ENCODE measurements at regions not wholly inside any gene's neighbourhood (a gene's known extent, or its start where the extent isn't known, plus 50 kb on each side); places are given as distances from the start of the nearest gene placed in this dataset.

DNA sequence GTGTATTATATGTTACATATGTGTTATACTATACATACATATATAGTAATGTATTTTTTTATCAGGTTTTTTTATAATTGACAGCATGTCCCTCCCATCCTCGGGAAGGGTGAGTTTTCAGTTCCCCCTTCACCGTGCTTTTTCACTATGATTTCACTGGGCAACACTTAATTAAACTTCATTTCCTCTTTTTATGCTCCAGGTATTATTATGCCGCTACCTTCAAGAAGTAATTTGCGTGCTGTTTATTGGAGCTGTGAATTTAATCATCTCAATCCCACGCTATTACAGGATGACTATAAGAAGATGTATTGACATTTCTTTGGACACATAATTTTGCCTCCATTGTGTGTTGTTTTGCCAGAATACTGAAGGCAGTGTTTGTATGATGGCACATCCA, 228.6 kb downstream of the SAMD5 start:
- Histone ChIP-seq H3K9ac (ENCODE audit: low read length in 3 of 3) (no peak overlapping the region), H3K36me3 (ENCODE audit: control insufficient read depth in 2 of 3, insufficient read depth in 3 of 3, low read length in 3 of 3) (no peaks in the 10 kb centered on the region), H3K9me3 (ENCODE audit: control insufficient read depth in 2 of 3, insufficient read depth in 1 of 3, low read length in 3 of 3) (no peaks in the 10 kb centered on the region), H3K27ac (ENCODE audit: low read depth in 2 of 2, low read length in 2 of 2) (no peak overlapping the region), H3K27me3 (ENCODE audit: control insufficient read depth, insufficient read depth, low read length) (no peaks in the 10 kb centered on the region), H3K4me3 (ENCODE audit: low read length in 3 of 3) (no peak overlapping the region), H3K4me1 (ENCODE audit: control insufficient read depth in 2 of 3, insufficient read depth in 2 of 3, low read depth in 1 of 3, low read length in 3 of 3) (peaks cover 0 to 2% (median 0%) of the 10 kb centered on the region in 3 donors)
- TF ChIP-seq, protein P1, sequence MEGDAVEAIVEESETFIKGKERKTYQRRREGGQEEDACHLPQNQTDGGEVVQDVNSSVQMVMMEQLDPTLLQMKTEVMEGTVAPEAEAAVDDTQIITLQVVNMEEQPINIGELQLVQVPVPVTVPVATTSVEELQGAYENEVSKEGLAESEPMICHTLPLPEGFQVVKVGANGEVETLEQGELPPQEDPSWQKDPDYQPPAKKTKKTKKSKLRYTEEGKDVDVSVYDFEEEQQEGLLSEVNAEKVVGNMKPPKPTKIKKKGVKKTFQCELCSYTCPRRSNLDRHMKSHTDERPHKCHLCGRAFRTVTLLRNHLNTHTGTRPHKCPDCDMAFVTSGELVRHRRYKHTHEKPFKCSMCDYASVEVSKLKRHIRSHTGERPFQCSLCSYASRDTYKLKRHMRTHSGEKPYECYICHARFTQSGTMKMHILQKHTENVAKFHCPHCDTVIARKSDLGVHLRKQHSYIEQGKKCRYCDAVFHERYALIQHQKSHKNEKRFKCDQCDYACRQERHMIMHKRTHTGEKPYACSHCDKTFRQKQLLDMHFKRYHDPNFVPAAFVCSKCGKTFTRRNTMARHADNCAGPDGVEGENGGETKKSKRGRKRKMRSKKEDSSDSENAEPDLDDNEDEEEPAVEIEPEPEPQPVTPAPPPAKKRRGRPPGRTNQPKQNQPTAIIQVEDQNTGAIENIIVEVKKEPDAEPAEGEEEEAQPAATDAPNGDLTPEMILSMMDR (IDR thresholded peaks at IDR 0.05; ENCODE audit: borderline replicate concordance, extremely low read depth, insufficient read depth), result no peak
- intact Hi-C loops (cut with DNase I), result no loop called here
- FAIRE-seq (no peak), DNase-seq (no peak)

DNA sequence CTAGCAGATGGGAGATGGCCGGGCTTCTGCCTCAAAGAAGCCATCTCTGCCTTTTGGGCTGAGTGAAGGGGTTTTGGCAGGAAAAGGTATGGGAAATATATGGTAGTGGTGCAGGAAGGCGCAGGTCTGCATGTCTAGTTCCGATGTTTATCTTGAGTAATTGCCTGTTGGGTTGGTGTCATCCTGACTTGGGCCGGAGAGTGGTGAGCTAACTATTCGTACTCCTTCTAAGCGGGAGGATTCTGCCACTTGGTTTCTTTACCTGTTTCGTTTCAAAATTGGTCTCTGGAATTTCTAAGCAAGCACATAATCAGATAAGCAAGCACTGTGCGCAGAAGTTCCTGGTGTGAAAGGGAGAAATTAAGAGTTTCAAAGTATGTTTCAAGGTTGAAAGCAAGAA, 229.6 kb downstream of the SAMD5 start:
- DNase-seq (no peak), FAIRE-seq (no peak)
- no peaks in the 10 kb centered on the region for H3K36me3 ChIP-seq (ENCODE audit: control insufficient read depth in 2 of 3, insufficient read depth in 3 of 3, low read length in 3 of 3)
- no peak overlapping the region for H3K27ac ChIP-seq (ENCODE audit: low read depth in 2 of 2, low read length in 2 of 2)
- H3K27me3 ChIP-seq (ENCODE audit: control insufficient read depth, insufficient read depth, low read length), result no peaks in the 10 kb centered on the region
- intact Hi-C loops (cut with DNase I), result no loop called here
- no peak overlapping the region for H3K4me3 ChIP-seq (ENCODE audit: low read length in 3 of 3)
- no peaks in the 10 kb centered on the region for H3K9me3 ChIP-seq (ENCODE audit: control insufficient read depth in 2 of 3, insufficient read depth in 1 of 3, low read length in 3 of 3)
- H3K9ac ChIP-seq (ENCODE audit: low read length in 3 of 3), result no peak overlapping the region
- TF ChIP-seq, protein P1 (IDR thresholded peaks at IDR 0.05; ENCODE audit: borderline replicate concordance, extremely low read depth, insufficient read depth), result no peak
- peaks cover 0 to 3% (median 2%) of the 10 kb centered on the region in 3 donors for H3K4me1 ChIP-seq (ENCODE audit: control insufficient read depth in 2 of 3, insufficient read depth in 2 of 3, low read depth in 1 of 3, low read length in 3 of 3)

DNA sequence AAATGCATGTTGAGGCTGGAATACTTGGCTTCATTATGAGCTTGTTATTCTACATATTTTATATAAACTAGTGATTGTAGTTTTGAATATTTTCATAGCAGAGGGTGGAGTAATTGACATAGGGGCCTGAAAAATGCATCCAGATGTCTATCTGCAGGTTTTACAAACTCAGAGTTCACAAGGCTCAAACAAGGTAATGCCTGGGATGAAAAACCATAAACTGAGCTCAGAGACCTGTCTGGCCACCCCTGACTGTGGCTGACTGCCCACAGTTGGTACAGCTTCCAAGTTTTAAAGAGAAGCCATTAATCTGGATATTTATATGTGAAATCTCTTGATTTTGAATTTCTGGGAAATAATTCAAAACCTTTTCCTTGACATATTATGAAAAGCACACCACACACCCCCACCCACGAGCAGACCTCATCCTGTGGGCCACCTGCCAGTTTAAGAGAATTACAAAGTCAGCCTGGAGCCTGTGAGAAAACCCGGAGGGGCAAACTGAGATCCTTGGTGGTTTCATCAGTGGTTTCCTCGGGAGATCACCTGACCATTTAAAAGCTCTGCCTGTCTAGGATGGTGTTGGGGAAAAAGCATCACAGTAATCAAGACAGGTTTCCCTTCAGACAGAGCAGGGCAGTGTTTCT, 230.1 kb downstream of the SAMD5 start:
- no peak overlapping the region for H3K27ac ChIP-seq (ENCODE audit: low read depth in 2 of 2, low read length in 2 of 2)
- no peak for FAIRE-seq
- intact Hi-C loops (cut with DNase I), result no loop called here

More for the DNA sequence above, 230.1 kb downstream of the SAMD5 start:
- Histone ChIP-seq H3K9ac (ENCODE audit: low read length in 3 of 3) (no peak overlapping the region), H3K4me1 (ENCODE audit: control insufficient read depth in 2 of 3, insufficient read depth in 2 of 3, low read depth in 1 of 3, low read length in 3 of 3) (peaks cover 0 to 3% (median 2%) of the 10 kb centered on the region in 3 donors), H3K36me3 (ENCODE audit: control insufficient read depth in 2 of 3, insufficient read depth in 3 of 3, low read length in 3 of 3) (no peaks in the 10 kb centered on the region), H3K27me3 (ENCODE audit: control insufficient read depth, insufficient read depth, low read length) (no peaks in the 10 kb centered on the region), H3K4me3 (ENCODE audit: low read length in 3 of 3) (no peak overlapping the region), H3K9me3 (ENCODE audit: control insufficient read depth in 2 of 3, insufficient read depth in 1 of 3, low read length in 3 of 3) (no peaks in the 10 kb centered on the region)
- TF ChIP-seq, protein P1 (IDR thresholded peaks at IDR 0.05; ENCODE audit: borderline replicate concordance, extremely low read depth, insufficient read depth), result no peak
- no peak for DNase-seq

Data from kidney (tissue), 13 donors.